ENCODE measurements at regions not wholly inside any gene's neighbourhood (a gene's known extent, or its start where the extent isn't known, plus 50 kb on each side); places are given as distances from the start of the nearest gene placed in this dataset.

- peaks cover 10% of the 10 kb centered on the region for H3K9me3 Mint-ChIP-seq (ENCODE audit: low read depth)
- TF ChIP-seq CTCF (IDR thresholded peaks at IDR 0.05; ENCODE audit: unreplicated experiment) = no peak
- peaks cover 3% of the 10 kb centered on the region for H3K4me1 Mint-ChIP-seq (ENCODE audit: low read depth)
- H3K4me3 Mint-ChIP-seq (ENCODE audit: low read depth) = no peak overlapping the region
- H3K36me3 Mint-ChIP-seq (ENCODE audit: insufficient read depth) = no peaks in the 10 kb centered on the region
- peaks cover 3% of the 10 kb centered on the region for H3K27me3 Mint-ChIP-seq
- H3K27ac Mint-ChIP-seq = no peak overlapping the region
- DNase-seq (ENCODE audit: low spot score, unreplicated experiment) = no peak
Observed at GRCh38 chr12:25714198-25714984, 161.3 kb upstream of the LMNTD1 start.

GRCh38 chr12:25715102-25715501 lies 162.0 kb upstream of the LMNTD1 start:
- DNase-seq (ENCODE audit: low spot score, unreplicated experiment) = no peak
- peaks cover 3% of the 10 kb centered on the region for H3K4me1 Mint-ChIP-seq (ENCODE audit: low read depth)

GRCh38 chr12:25716842-25717241 lies 163.8 kb upstream of the LMNTD1 start:
- no peak for TF ChIP-seq CTCF (IDR thresholded peaks at IDR 0.05; ENCODE audit: unreplicated experiment)

More at GRCh38 chr12:25715102-25715501, 162.0 kb upstream of the LMNTD1 start:
- no peak for TF ChIP-seq CTCF (IDR thresholded peaks at IDR 0.05; ENCODE audit: unreplicated experiment)
- Mint-ChIP-seq H3K27me3 (peaks cover 3% of the 10 kb centered on the region), H3K36me3 (ENCODE audit: insufficient read depth) (no peaks in the 10 kb centered on the region), H3K4me3 (ENCODE audit: low read depth) (no peak overlapping the region), H3K27ac (no peak overlapping the region), H3K9me3 (ENCODE audit: low read depth) (peaks cover 10% of the 10 kb centered on the region)

GRCh38 chr12:25717552-25717951 lies 164.5 kb upstream of the LMNTD1 start:
- Mint-ChIP-seq H3K27me3 (peaks cover 3% of the 10 kb centered on the region), H3K36me3 (ENCODE audit: insufficient read depth) (no peaks in the 10 kb centered on the region), H3K4me1 (ENCODE audit: low read depth) (peaks cover 3% of the 10 kb centered on the region), H3K4me3 (ENCODE audit: low read depth) (no peak overlapping the region), H3K9me3 (ENCODE audit: low read depth) (no peaks in the 10 kb centered on the region), H3K27ac (no peak overlapping the region)
- DNase-seq (ENCODE audit: low spot score, unreplicated experiment) = no peak
- no peak for TF ChIP-seq CTCF (IDR thresholded peaks at IDR 0.05; ENCODE audit: unreplicated experiment)

More at GRCh38 chr12:25716842-25717241, 163.8 kb upstream of the LMNTD1 start:
- Mint-ChIP-seq H3K9me3 (ENCODE audit: low read depth) (no peaks in the 10 kb centered on the region), H3K27me3 (peaks cover 3% of the 10 kb centered on the region), H3K27ac (no peak overlapping the region), H3K36me3 (ENCODE audit: insufficient read depth) (no peaks in the 10 kb centered on the region), H3K4me3 (ENCODE audit: low read depth) (no peak overlapping the region), H3K4me1 (ENCODE audit: low read depth) (peaks cover 3% of the 10 kb centered on the region)
- no peak for DNase-seq (ENCODE audit: low spot score, unreplicated experiment)

GRCh38 chr12:25718081-25718731 lies 165.1 kb upstream of the LMNTD1 start:
- Mint-ChIP-seq H3K27ac (no peak overlapping the region), H3K9me3 (ENCODE audit: low read depth) (no peaks in the 10 kb centered on the region), H3K27me3 (peaks cover 3% of the 10 kb centered on the region), H3K36me3 (ENCODE audit: insufficient read depth) (no peaks in the 10 kb centered on the region), H3K4me3 (ENCODE audit: low read depth) (no peak overlapping the region), H3K4me1 (ENCODE audit: low read depth) (peaks cover 3% of the 10 kb centered on the region)
- no peak for DNase-seq (ENCODE audit: low spot score, unreplicated experiment)
- TF ChIP-seq CTCF (IDR thresholded peaks at IDR 0.05; ENCODE audit: unreplicated experiment) = no peak

Measured in progenitor cell of endocrine pancreas (in vitro differentiated cells).